ENCODE measurements at regions not wholly inside any gene's neighbourhood (a gene's known extent, or its start where the extent isn't known, plus 50 kb on each side); places are given as distances from the start of the nearest gene placed in this dataset.

DNA sequence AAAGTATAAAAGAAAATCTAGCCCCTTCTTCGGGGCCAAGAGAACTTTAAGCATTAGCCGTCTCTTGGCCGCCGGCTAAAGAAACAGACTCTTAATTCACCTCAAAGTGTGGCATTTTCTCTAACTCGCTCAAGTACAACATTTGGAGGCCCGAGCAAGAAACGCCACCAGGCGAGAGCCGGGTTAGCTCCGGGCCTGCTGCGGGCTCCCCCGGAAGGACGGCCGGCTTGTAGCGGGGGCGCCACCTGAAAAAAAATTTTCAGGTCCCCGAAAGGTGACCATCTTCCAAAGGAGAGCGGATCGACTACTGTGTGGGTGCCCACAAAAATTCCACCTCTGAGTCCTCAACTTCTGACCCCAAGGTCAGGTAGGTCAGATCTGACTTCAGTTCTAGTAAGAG lies 156.0 kb downstream of the DEFB131A start:
- TF ChIP-seq CTCF (IDR thresholded peaks at IDR 0.05; ENCODE audit: low read length): no peak
- TF ChIP-seq EZH2 (IDR thresholded peaks at IDR 0.05; ENCODE audit: borderline replicate concordance, low read length): no peak

All from OCI-LY1 (cell line).